Mucosa of gallbladder (tissue), 1 donor: ENCODE measurements at regions not wholly inside any gene's neighbourhood (a gene's known extent, or its start where the extent isn't known, plus 50 kb on each side); places are given as distances from the start of the nearest gene placed in this dataset.
A peak's percentile ranks its signal among the peaks of the same experiment; 100 is the strongest.

Experiments
- DNase-seq: peaks from one replicate; pipeline ENCODE4 v3.0.0-alpha.2; 2020; ENCODE audit warnings: low spot score
- donor health status: DM: no; HTN: no; CAD: no.

GRCh38 chr6:169852504-169853195 is 101.2 kb downstream of the ERMARD start:
- DNase-seq, result no peak

- DNase-seq, result no peak
Observed at GRCh38 chr6:169851641-169852503, 100.5 kb downstream of the ERMARD start.

- no peak for DNase-seq
Observed at GRCh38 chr6:169850746-169851145, 99.3 kb downstream of the ERMARD start.

- no peak for DNase-seq
Observed at GRCh38 chr6:169850154-169850553, 98.7 kb downstream of the ERMARD start.

- DNase-seq, result no peak
Observed at GRCh38 chr6:169849396-169849795, 98.0 kb downstream of the ERMARD start.

- DNase-seq, result no peak
Observed at GRCh38 chr6:169848946-169849345, 97.5 kb downstream of the ERMARD start.

- DNase-seq, result no peak
Observed at GRCh38 chr6:169847901-169848311, 96.5 kb downstream of the ERMARD start.

GRCh38 chr6:169847141-169847674 is 95.8 kb downstream of the ERMARD start:
- no peak for DNase-seq

GRCh38 chr6:169846286-169847056 is 95.0 kb downstream of the ERMARD start:
- DNase-seq, result no peak

- DNase-seq, result no peak
Observed at GRCh38 chr6:169845426-169846285, 94.2 kb downstream of the ERMARD start.

GRCh38 chr6:169844946-169845345 is 93.5 kb downstream of the ERMARD start:
- no peak for DNase-seq

- DNase-seq, result no peak
Observed at GRCh38 chr6:169843991-169844390, 92.6 kb downstream of the ERMARD start.

- DNase-seq, result no peak
Observed at GRCh38 chr6:169843110-169843509, 91.7 kb downstream of the ERMARD start.

- DNase-seq, result peak; percentile 6
Observed at GRCh38 chr6:169841907-169842606, 90.6 kb downstream of the ERMARD start.

GRCh38 chr6:169841251-169841650 is 89.8 kb downstream of the ERMARD start:
- no peak for DNase-seq

- DNase-seq, result peak; percentile 6
Observed at GRCh38 chr6:169839898-169840631, 88.6 kb downstream of the ERMARD start.

GRCh38 chr6:169839493-169839892 is 88.1 kb downstream of the ERMARD start:
- DNase-seq, result no peak

GRCh38 chr6:169839029-169839481 is 87.6 kb downstream of the ERMARD start:
- DNase-seq, result peak; percentile 5

- peak; percentile 5 for DNase-seq
Observed at GRCh38 chr6:169838346-169839028, 87.1 kb downstream of the ERMARD start.
